ENCODE measurements at regions not wholly inside any gene's neighbourhood (a gene's known extent, or its start where the extent isn't known, plus 50 kb on each side); places are given as distances from the start of the nearest gene placed in this dataset.

- TF ChIP-seq CHAMP1 (IDR thresholded peaks at IDR 0.05), result no peak
- no peak for TF ChIP-seq SREBF2 (CRISPR knock-in tag; IDR thresholded peaks at IDR 0.05)
- no peak for TF ChIP-seq PRMT5 (CRISPR knock-in tag; IDR thresholded peaks at IDR 0.05)
- TF ChIP-seq SP1 (CRISPR knock-in tag; IDR thresholded peaks at IDR 0.05), result no peak
- TF ChIP-seq ETS2 (tag; IDR thresholded peaks at IDR 0.05; ENCODE audit: borderline replicate concordance, poor library complexity, severe bottlenecking), result no peak
- no peak for TF ChIP-seq E2F8 (IDR thresholded peaks at IDR 0.05; ENCODE audit: low read depth, partially characterized antibody)
- TF ChIP-seq FOXP1 (CRISPR knock-in tag; IDR thresholded peaks at IDR 0.05), result no peak
- no peak for TF ChIP-seq ZNF384 (IDR thresholded peaks at IDR 0.05; ENCODE audit: low read depth, low read length)
- TF ChIP-seq CEBPZ (IDR thresholded peaks at IDR 0.05; ENCODE audit: borderline replicate concordance, low read depth, low read length), result no peak
Observed at GRCh38 chr17:6343191-6343590, 91.7 kb downstream of the AIPL1 start (continued).

All from K562 (cell line).